ENCODE measurements at regions not wholly inside any gene's neighbourhood (a gene's known extent, or its start where the extent isn't known, plus 50 kb on each side); places are given as distances from the start of the nearest gene placed in this dataset.
"Not testable (repeated sequence)": the region's sequence is repeated elsewhere in the genome, so short reads cannot be mapped to it uniquely, and the experiment has no call there.

DNA sequence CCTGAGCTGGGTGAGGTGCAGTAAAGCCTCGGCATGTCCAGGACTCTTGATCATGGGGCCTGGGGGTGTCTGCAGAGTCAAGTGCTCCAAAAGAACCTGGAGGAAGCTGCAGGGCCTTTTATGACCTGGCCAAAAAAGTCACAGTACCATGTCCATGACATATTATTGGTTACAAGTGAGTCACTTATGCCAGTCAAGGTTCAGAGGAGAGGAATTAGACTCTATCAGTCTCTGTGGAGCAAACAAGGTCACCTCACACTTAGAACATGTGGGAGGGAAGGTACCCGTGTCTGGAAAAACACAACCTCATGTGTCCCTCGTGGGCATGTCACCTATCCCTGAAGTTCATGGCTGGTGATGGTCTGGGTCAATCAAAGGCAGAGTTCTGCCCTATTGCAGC lies 465.7 kb downstream of the FBXO15 start:
- DNase-seq: no peak
- CTCF ChIA-PET: no interaction called here
- Mint-ChIP-seq H3K9me3 (no peaks in the 10 kb centered on the region), H3K27me3 (no peaks in the 10 kb centered on the region), H3K4me1 (no peaks in the 10 kb centered on the region), H3K36me3 (no peaks in the 10 kb centered on the region), H3K27ac (no peak overlapping the region), H3K4me3 (no peak overlapping the region)

DNA sequence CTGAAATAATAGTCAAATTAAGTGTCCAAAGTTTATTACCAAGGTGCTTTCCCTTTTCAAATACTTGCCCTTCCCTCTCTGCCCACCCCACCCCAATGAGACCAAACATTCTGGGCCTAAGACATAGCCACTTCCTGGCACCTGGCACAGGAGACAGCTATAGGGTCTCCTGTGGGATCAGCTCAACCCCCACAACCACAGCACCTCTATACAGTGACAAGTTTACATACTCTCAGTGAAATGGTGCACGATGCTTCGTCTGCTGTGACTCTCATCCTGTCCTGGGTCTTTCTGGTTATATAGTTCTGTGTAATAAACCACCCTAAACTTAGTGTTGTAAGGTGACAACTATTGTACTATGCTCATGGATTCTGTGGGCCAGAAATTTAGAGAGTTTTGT lies 466.2 kb downstream of the FBXO15 start:
- Mint-ChIP-seq H3K36me3 (no peaks in the 10 kb centered on the region), H3K4me3 (no peak overlapping the region), H3K27me3 (no peaks in the 10 kb centered on the region), H3K9me3 (no peaks in the 10 kb centered on the region), H3K4me1 (no peaks in the 10 kb centered on the region), H3K27ac (no peak overlapping the region)
- CTCF ChIA-PET: no interaction called here
- DNase-seq: no peak

- CTCF ChIA-PET: no interaction called here
- Mint-ChIP-seq H3K4me1 (no peaks in the 10 kb centered on the region), H3K9me3 (no peaks in the 10 kb centered on the region), H3K27ac (no peak overlapping the region), H3K36me3 (no peaks in the 10 kb centered on the region), H3K27me3 (no peaks in the 10 kb centered on the region), H3K4me3 (no peak overlapping the region)
- DNase-seq: no peak
Measured at GRCh38 chr18:73679941-73680712, 467.5 kb downstream of the FBXO15 start.

DNA sequence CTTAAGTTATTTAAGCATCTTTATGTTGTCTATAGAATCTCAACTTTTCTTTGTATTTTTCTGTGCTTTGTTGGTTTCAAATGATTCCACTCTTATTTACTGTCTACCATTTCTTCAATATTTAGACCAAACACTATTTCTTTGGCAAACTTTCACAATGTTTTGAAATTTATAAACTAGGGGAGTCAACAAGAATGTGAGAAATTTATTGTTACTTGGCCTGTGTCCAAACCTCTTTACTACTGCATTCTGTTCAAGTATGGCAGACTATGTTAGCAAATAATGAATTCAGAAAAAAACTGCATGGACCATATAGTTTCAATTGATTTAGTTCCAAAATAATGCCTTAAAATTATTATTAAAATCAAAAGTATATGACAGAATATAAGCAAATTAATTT lies 470.2 kb downstream of the FBXO15 start:
- no peaks in the 10 kb centered on the region for H3K27me3 Mint-ChIP-seq
- no peaks in the 10 kb centered on the region for H3K4me1 Mint-ChIP-seq
- no peak overlapping the region for H3K27ac Mint-ChIP-seq
- CTCF ChIA-PET: no interaction called here
- H3K36me3 Mint-ChIP-seq: no peaks in the 10 kb centered on the region
- no peaks in the 10 kb centered on the region for H3K9me3 Mint-ChIP-seq
- no peak for DNase-seq
- H3K4me3 Mint-ChIP-seq: no peak overlapping the region

DNA sequence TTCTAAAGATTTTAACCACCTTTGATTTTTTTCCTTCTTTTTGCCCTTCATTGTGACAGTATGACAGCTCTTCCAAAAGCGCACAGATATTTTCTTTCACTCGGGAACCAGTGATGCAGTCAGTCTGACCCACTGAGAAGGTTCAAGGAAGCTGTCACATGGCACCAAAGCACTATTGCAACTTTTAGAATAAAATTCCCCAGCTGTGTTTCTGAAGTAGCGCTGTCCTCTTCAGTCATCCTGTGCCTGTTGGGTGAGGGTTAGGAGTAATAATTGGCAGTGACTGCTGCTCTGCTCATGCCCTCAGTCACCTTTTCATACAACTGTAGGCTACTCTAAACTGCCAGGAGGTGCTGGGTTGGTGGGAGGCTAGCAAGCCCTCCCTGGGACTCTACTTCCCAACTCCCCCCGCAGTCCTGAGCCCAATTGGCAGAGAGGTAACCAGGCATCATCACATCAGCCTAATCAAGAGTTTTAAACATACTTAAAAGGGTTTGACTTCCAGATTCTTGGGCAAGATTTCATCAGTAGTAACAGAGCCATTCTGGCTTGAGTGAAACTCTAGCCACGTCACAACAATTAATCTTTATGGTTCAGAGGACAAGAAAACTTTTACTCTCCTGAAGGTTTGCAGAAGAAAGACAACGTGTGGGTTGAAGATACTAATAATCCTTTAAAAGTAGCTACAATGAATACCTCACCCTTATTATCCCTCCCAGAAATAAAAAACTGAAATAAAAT lies 473.3 kb downstream of the FBXO15 start:
- no peak overlapping the region for H3K27ac Mint-ChIP-seq
- H3K36me3 Mint-ChIP-seq: no peaks in the 10 kb centered on the region
- no peak for DNase-seq
- H3K9me3 Mint-ChIP-seq: no peaks in the 10 kb centered on the region
- no peaks in the 10 kb centered on the region for H3K27me3 Mint-ChIP-seq
- no peak overlapping the region for H3K4me3 Mint-ChIP-seq
- CTCF ChIA-PET: no interaction called here
- H3K4me1 Mint-ChIP-seq: no peaks in the 10 kb centered on the region

- H3K9me3 Mint-ChIP-seq, CTCF ChIA-PET, H3K27me3 Mint-ChIP-seq, H3K4me3 Mint-ChIP-seq, H3K4me1 Mint-ChIP-seq, DNase-seq, H3K27ac Mint-ChIP-seq, H3K36me3 Mint-ChIP-seq: not testable (repeated sequence)
Measured at GRCh38 chr18:73671480-73671879, 476.2 kb downstream of the FBXO15 start.

DNA sequence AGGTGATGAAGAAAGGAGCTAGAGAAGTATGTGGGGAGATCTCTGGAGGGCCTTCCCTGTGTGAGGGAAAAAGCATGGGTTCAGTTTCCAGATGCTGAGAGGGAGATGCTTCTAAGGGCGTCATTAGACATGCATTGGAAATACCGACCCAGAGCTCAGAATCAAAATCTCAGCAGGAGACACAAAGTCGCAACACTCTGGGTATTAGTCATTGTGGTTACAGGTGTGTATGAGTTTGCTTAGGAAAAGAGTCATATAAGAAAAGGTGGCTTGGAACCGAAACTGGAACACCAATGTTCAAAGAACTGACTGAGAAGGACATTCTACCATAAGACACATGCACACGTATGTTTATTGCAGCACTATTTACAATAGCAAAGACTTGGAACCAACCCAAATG lies 477.1 kb downstream of the FBXO15 start:
- no peak overlapping the region for H3K27ac Mint-ChIP-seq
- H3K27me3 Mint-ChIP-seq: no peaks in the 10 kb centered on the region
- no peak overlapping the region for H3K4me3 Mint-ChIP-seq
- no peaks in the 10 kb centered on the region for H3K4me1 Mint-ChIP-seq
- DNase-seq: no peak
- H3K9me3 Mint-ChIP-seq: no peaks in the 10 kb centered on the region
- CTCF ChIA-PET: no interaction called here
- no peaks in the 10 kb centered on the region for H3K36me3 Mint-ChIP-seq

DNA sequence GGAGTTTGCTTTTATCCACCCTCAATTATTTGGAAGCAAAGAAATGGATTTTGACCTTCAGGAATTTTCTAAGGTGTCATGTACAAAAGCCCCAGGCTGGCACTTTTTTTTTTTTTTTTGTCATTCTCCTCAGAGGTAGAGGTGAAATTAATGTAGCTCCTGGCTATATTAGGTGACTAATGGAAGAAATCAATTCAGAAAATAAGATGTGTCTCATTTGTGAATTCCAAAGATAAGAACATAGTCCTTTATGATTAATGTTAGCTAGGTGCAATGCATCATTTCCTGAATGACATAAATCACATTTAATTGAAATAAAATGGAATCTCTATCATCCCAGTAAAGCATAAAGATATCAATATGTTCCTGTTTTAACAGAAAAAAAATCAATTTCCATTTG lies 477.6 kb downstream of the FBXO15 start:
- CTCF ChIA-PET: no interaction called here
- Mint-ChIP-seq H3K27me3 (no peaks in the 10 kb centered on the region), H3K27ac (no peak overlapping the region), H3K9me3 (no peaks in the 10 kb centered on the region), H3K4me1 (no peaks in the 10 kb centered on the region), H3K4me3 (no peak overlapping the region), H3K36me3 (no peaks in the 10 kb centered on the region)
- DNase-seq: no peak

- Mint-ChIP-seq H3K9me3 (no peaks in the 10 kb centered on the region), H3K27ac (no peak overlapping the region), H3K4me3 (no peak overlapping the region), H3K4me1 (no peaks in the 10 kb centered on the region), H3K27me3 (no peaks in the 10 kb centered on the region), H3K36me3 (no peaks in the 10 kb centered on the region)
- CTCF ChIA-PET: no interaction called here
- no peak for DNase-seq
Measured at GRCh38 chr18:73669297-73669696, 478.3 kb downstream of the FBXO15 start.

GRCh38 chr18:73668051-73668450 lies 479.6 kb downstream of the FBXO15 start:
- Mint-ChIP-seq H3K36me3 (no peaks in the 10 kb centered on the region), H3K4me3 (no peak overlapping the region), H3K27ac (no peak overlapping the region), H3K4me1 (no peaks in the 10 kb centered on the region), H3K9me3 (no peaks in the 10 kb centered on the region), H3K27me3 (no peaks in the 10 kb centered on the region)
- DNase-seq: no peak
- CTCF ChIA-PET: no interaction called here

DNA sequence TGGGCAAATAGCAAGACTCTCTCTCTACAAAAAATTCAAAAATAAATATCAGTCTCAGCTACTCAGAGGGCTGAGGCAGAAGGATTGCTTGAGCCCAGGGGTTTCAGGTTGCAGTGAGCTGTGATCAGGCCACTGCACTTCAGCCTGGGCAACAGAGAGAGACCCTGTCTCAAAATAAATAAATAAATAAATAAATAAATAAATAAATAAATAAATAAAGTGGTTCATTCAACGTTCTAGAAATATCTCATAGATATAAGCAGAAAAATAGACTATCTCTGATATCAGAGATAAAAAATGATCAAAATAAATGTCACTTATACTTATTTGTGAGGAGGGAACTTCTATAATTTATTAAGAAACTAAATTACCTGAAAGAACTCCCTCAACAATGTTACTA lies 480.9 kb downstream of the FBXO15 start:
- H3K9me3 Mint-ChIP-seq: no peaks in the 10 kb centered on the region
- no peak for DNase-seq
- no peaks in the 10 kb centered on the region for H3K36me3 Mint-ChIP-seq
- no peaks in the 10 kb centered on the region for H3K27me3 Mint-ChIP-seq
- no peaks in the 10 kb centered on the region for H3K4me1 Mint-ChIP-seq
- no peak overlapping the region for H3K4me3 Mint-ChIP-seq
- no peak overlapping the region for H3K27ac Mint-ChIP-seq
- CTCF ChIA-PET: no interaction called here

DNA sequence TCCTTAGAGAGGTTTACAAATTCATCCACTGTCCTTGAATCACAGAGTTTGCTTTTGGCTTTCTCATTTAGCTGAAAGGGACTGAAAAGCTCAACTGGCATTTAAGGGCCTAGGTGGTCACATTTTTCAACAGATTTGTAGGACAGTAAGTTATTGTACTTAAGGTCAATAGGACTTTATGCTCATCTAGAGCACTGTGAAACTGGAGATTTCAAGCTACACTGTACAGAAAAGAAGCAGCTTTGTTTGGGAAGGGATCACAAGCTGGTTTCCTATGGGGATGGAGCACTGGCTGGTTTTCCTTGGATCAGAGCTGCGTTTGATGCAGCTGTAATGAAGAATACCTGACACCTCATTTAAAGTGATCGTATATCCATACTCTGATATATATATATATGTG lies 482.7 kb downstream of the FBXO15 start:
- DNase-seq: no peak
- Mint-ChIP-seq H3K36me3 (no peaks in the 10 kb centered on the region), H3K9me3 (no peaks in the 10 kb centered on the region), H3K27me3 (no peaks in the 10 kb centered on the region), H3K4me1 (no peaks in the 10 kb centered on the region), H3K4me3 (no peak overlapping the region), H3K27ac (no peak overlapping the region)
- CTCF ChIA-PET: no interaction called here

GRCh38 chr18:73663581-73663980 lies 484.1 kb downstream of the FBXO15 start:
- Mint-ChIP-seq H3K36me3 (no peaks in the 10 kb centered on the region), H3K4me3 (no peak overlapping the region), H3K4me1 (no peaks in the 10 kb centered on the region), H3K9me3 (no peaks in the 10 kb centered on the region), H3K27ac (no peak overlapping the region), H3K27me3 (no peaks in the 10 kb centered on the region)
- CTCF ChIA-PET: no interaction called here
- no peak for DNase-seq

GRCh38 chr18:73662421-73662820 lies 485.2 kb downstream of the FBXO15 start:
- H3K9me3 Mint-ChIP-seq: no peaks in the 10 kb centered on the region
- H3K27me3 Mint-ChIP-seq: no peaks in the 10 kb centered on the region
- DNase-seq: no peak
- CTCF ChIA-PET: no interaction called here
- no peaks in the 10 kb centered on the region for H3K4me1 Mint-ChIP-seq
- no peak overlapping the region for H3K27ac Mint-ChIP-seq
- H3K36me3 Mint-ChIP-seq: no peaks in the 10 kb centered on the region
- H3K4me3 Mint-ChIP-seq: no peak overlapping the region

DNA sequence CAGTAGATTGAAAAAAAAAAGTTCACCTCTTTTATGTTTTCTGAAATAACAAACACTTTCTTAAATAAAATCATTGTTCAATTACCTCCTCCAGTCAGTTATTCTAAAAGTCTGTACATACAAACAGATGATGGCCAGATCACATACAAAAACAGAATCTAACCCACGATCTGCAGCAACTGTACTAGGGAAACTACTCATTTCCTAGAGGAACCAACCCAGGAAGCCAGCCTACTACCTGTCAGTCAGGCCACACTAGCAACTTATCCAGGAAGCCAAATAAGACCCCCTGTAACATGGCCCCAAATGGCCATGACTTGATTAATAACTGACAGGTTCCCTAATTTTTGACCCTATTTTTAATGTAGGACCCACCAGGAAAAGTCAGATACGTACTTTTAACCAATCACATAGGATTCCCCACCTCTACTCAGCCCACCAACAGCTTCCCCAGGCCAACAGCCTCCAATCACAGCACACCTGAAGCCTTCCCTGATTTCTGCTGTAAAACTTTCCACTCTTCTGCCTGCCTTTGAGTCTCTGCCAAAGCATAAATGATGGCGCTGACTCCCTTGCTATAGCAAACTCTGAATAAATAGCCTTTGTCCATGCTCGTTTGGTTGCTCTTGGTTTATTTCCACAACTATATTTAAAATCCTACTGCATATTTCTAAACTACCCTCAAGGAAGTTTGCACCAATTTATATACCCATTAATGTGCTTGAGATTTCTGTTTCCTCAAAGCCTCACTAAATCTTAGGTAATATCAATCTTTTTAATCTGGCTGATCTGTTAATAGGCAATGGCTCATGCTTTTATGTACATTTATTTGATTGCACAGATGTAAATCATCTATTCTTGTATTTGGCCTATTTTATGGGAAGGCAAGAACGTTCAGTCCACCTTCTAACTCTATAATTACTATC lies 486.4 kb downstream of the FBXO15 start:
- H3K9me3 Mint-ChIP-seq: no peaks in the 10 kb centered on the region
- H3K36me3 Mint-ChIP-seq: no peaks in the 10 kb centered on the region
- no peaks in the 10 kb centered on the region for H3K4me1 Mint-ChIP-seq
- H3K27ac Mint-ChIP-seq: no peak overlapping the region
- no peak for DNase-seq
- H3K4me3 Mint-ChIP-seq: no peak overlapping the region
- CTCF ChIA-PET: no interaction called here
- H3K27me3 Mint-ChIP-seq: no peaks in the 10 kb centered on the region

All from activated naive CD4-positive, alpha-beta T cell treated with anti-CD3 and anti-CD28 coated beads, Interleukin-2, amount 10 ng/mL, durations not matched to agents 7 days and 5 days (primary cell).